Progenitor cell of endocrine pancreas (in vitro differentiated cells): ENCODE measurements at regions not wholly inside any gene's neighbourhood (a gene's known extent, or its start where the extent isn't known, plus 50 kb on each side); places are given as distances from the start of the nearest gene placed in this dataset.
A peak's percentile ranks its signal among the peaks of the same experiment; 100 is the strongest.

Source experiments
- DNase-seq: peaks from one replicate; pipeline ENCODE4 v3.0.0; 2021; ENCODE audit warnings: low spot score; ENCODE audit not compliant: unreplicated experiment
- H3K27ac Mint-ChIP-seq: 2 replicates; pipeline ENCODE4 v1.8.0; 2021; ENCODE audit warnings: mild to moderate bottlenecking, moderate library complexity, mixed read lengths
- H3K27me3 Mint-ChIP-seq: 2 replicates; pipeline ENCODE4 v1.8.0; 2021; ENCODE audit warnings: mixed read lengths
- H3K36me3 Mint-ChIP-seq: 2 replicates; pipeline ENCODE4 v1.8.0; 2022; ENCODE audit warnings: mixed read lengths; ENCODE audit not compliant: insufficient read depth
- H3K4me1 Mint-ChIP-seq: 2 replicates; pipeline ENCODE4 v1.8.0; 2021; ENCODE audit warnings: low read depth, mixed read lengths
- H3K4me3 Mint-ChIP-seq: 2 replicates; pipeline ENCODE4 v1.8.0; 2021; ENCODE audit warnings: low read depth, mild to moderate bottlenecking, moderate library complexity, mixed read lengths
- H3K9me3 Mint-ChIP-seq: 2 replicates; pipeline ENCODE4 v1.8.0; 2021; ENCODE audit warnings: low read depth, mixed read lengths
- TF ChIP-seq, protein P1 (sequence below): fragments of 200-600 bp; sonication (generic); IDR thresholded peaks from one replicate; pipeline ENCODE4 v1.5.0; 2021; ENCODE audit warnings: antibody characterized with exemption, mild to moderate bottlenecking; ENCODE audit not compliant: unreplicated experiment

DNA sequence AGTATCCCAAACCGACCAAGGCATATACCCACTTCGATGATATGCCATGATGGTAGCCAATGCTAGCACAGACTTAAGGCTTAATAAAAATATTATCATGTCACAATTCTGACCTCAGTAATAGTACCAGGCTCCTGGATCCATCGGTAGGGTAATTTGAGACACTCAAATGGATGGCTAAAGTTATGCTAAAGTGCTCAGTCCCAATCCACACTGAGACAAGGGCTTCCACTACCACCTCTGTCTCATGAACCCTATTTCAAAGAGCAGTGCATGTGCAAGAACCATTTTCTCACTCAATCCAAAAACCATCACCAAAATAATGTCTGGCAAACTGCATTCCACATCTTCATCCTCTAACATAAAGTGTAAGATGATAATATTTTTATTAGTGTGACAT, 122.4 kb upstream of the KRR1 start:
- H3K27me3 Mint-ChIP-seq, result no peaks in the 10 kb centered on the region
- TF ChIP-seq, protein P1, sequence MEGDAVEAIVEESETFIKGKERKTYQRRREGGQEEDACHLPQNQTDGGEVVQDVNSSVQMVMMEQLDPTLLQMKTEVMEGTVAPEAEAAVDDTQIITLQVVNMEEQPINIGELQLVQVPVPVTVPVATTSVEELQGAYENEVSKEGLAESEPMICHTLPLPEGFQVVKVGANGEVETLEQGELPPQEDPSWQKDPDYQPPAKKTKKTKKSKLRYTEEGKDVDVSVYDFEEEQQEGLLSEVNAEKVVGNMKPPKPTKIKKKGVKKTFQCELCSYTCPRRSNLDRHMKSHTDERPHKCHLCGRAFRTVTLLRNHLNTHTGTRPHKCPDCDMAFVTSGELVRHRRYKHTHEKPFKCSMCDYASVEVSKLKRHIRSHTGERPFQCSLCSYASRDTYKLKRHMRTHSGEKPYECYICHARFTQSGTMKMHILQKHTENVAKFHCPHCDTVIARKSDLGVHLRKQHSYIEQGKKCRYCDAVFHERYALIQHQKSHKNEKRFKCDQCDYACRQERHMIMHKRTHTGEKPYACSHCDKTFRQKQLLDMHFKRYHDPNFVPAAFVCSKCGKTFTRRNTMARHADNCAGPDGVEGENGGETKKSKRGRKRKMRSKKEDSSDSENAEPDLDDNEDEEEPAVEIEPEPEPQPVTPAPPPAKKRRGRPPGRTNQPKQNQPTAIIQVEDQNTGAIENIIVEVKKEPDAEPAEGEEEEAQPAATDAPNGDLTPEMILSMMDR, result no peak
- H3K27ac Mint-ChIP-seq, result no peak overlapping the region
- H3K9me3 Mint-ChIP-seq, result no peaks in the 10 kb centered on the region
- no peaks in the 10 kb centered on the region for H3K36me3 Mint-ChIP-seq
- no peak overlapping the region for H3K4me3 Mint-ChIP-seq
- peaks cover 23% of the 10 kb centered on the region for H3K4me1 Mint-ChIP-seq
- no peak for DNase-seq

DNA sequence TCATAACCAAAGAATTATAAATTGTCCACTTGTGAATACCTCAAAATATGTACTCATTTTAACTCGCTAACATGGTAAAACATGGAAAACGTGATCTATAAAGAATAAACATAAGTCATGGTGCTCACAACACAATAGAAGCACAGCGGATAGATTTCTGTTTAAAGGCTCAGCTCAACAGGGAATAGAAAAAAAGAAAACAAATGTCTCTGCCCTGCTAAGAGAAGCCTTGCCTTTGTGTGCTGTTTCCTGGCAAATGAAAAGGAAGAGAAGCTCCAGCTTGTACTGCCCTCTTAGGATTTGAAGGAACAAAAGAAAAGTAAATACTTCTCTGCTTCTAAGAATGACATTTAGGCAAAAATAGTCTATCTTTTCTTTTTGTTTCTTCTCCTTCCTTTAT, 121.0 kb upstream of the KRR1 start:
- TF ChIP-seq, protein P1, result no peak
- Mint-ChIP-seq H3K36me3 (no peaks in the 10 kb centered on the region), H3K4me1 (peaks cover 32% of the 10 kb centered on the region), H3K9me3 (no peaks in the 10 kb centered on the region), H3K4me3 (no peak overlapping the region), H3K27ac (no peak overlapping the region), H3K27me3 (no peaks in the 10 kb centered on the region)
- DNase-seq, result no peak

DNA sequence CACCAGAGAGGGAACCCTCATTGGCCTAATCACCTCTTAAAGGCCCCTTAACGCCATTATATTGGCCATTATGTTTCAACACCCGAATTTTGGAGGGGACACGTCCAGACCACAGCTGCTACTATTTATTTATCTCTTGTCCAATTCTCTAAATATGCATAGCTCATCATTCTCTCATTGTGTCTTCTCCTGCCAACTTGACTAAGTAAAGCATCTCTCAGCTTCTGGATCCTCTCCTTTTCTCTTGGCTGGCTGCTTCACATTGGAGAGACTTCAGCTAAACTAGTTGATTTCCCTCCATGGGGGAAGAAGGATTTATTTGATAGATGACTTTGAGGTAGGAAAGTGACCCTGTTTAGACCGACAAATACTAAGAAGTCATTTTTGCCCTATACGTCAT, 120.4 kb upstream of the KRR1 start:
- Mint-ChIP-seq H3K4me3 (no peak overlapping the region), H3K9me3 (no peaks in the 10 kb centered on the region), H3K4me1 (peaks cover 32% of the 10 kb centered on the region), H3K36me3 (no peaks in the 10 kb centered on the region), H3K27ac (no peak overlapping the region), H3K27me3 (no peaks in the 10 kb centered on the region)
- DNase-seq, result no peak
- TF ChIP-seq, protein P1, result no peak

DNA sequence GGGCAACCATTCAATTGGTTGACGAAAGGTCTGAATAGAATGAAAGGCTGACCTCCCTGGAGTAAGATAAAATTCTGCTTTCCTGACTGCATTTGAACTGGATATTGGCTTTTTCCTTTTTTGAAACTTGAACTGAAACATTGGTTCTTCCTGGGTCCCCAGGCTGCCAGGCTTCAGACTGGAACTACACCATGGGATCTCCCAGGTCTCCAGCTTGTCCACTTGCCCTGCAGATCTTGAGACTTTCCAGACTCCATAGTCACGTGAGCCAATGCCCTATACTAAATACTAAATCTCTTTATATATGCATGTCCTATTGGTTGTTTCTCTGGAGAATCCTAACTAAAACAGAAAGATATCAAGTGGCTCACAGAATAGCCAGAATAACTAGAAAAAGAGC, 118.7 kb upstream of the KRR1 start:
- Mint-ChIP-seq H3K4me1 (peaks cover 31% of the 10 kb centered on the region), H3K27me3 (no peaks in the 10 kb centered on the region), H3K9me3 (no peaks in the 10 kb centered on the region), H3K36me3 (no peaks in the 10 kb centered on the region), H3K27ac (no peak overlapping the region), H3K4me3 (no peak overlapping the region)
- TF ChIP-seq, protein P1, result no peak
- DNase-seq, result no peak

DNA sequence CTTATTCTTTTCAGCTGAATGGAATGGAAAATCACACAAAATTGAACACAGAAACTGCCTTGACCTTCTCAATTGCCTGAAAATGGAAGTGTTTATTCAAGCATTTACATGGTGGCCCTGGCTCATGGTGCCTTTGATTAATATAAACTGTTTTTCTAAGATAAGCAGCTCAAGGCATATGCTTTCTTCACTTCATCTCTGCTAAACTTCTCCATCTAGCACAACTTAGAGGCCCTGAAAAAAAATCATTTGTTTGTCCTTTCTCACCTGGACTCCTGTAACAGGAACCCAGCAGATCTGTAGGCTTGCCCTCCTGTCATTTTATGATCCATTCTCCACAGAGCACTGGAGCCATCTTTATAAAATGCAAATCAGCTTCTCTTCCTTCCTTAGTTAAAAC, 117.5 kb upstream of the KRR1 start:
- TF ChIP-seq, protein P1, result no peak
- no peak for DNase-seq
- Mint-ChIP-seq H3K27ac (peak overlapping the region; percentile 9), H3K27me3 (no peaks in the 10 kb centered on the region), H3K4me3 (no peak overlapping the region), H3K4me1 (peaks cover 27% of the 10 kb centered on the region), H3K36me3 (no peaks in the 10 kb centered on the region), H3K9me3 (peaks cover 4% of the 10 kb centered on the region)
